GM18520 (cell line): ENCODE measurements at regions not wholly inside any gene's neighbourhood (a gene's known extent, or its start where the extent isn't known, plus 50 kb on each side); places are given as distances from the start of the nearest gene placed in this dataset.

ENCODE experiments used
- ATAC-seq: cut with Tn5 transposase; IDR thresholded peaks from one replicate; pipeline ENCODE4 v1.9.1; 2021; ENCODE audit not compliant: unreplicated experiment

DNA sequence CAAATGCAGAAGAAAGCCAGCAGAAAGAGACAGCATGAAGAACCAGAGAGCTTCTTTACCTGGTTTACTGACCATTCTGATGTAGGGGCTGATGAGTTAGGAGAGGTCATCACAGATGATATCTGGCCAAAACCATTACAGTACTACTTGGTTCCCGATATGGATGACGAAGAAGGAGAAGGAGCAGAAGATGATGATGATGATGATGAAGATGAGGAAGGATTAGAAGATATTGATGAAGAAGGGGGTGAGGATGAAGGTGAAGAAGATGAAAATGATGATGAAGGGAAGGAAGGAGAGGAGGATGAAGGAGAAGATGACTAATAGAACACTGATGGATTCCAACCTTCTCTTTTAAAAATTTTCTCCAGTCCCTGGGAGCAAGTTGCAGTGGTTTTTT is 178.2 kb upstream of the CRY1 start:
- no peak for ATAC-seq

DNA sequence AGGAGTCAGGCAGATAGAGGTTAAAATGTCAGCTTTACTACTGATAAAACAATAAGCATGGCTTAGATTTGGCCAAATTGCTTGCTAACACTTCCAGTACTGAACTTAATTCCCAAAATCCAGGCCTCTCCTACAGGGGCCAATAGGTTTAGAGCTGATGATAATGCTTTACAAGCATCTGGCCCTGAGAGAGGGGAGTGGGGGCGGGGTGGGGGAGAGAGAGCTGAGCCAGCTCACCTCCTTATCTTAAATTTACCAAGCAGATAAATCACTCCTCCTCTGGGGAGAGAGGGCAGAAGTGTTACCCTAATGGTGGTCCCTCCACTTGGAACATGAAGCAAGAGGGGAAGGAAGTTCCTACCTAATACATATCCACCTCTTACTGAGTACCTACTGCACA is 182.2 kb upstream of the CRY1 start:
- ATAC-seq = no peak

DNA sequence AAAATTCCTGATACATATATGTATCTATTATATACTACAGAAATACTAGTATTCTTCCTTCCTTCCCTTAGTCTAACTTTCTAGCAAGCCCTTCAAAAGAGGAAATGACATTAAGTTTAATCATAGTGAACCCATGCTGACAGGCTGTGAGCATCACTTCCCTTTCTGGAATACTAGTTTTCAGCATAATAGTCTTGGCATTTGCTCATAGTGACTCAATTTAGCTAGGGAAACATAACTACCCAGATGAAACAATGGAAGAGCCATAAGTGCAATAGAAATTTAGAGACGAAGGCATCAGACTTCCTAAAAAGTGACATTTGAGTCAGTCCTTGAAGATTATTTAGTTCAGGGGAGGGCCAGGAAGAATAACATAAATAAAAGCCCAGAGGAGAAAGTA is 184.5 kb upstream of the CRY1 start:
- no peak for ATAC-seq

DNA sequence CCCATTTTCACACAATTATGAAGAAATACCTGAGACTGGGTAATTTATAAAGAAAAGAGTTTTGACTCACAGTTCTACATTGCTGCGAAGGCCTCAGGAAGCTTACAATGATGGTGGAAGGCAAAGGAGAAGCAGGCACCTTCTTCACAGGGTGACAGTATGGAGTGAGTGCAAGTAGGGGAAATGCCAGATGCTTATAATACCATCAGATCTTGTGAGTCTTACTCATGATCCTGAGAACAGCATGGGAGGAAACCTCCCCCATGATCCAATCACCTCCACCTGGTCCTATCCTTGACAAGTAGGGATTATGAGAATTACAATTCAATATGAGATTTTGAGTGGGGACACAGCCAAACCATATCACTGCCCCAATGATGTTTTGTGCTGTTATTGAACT is 189.3 kb upstream of the CRY1 start:
- no peak for ATAC-seq

DNA sequence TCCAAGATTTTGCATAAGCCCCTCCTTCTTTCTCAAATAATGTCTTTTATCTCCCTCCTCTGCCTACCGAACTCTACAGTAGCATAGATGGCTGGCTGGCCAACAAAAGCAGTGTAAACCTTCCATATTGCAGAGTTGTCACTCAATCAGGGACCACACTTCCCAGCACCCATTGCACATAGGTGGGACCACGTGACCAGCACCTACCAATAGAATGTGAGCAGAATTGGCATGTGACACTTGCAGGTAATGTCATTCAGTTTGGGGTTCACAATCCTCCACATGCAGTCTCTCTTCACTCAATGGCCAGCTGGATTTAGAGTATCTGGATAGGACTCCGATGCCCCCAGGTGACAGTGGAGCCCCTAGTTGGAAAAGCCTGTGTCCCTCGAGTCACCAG is 190.3 kb upstream of the CRY1 start:
- no peak for ATAC-seq

DNA sequence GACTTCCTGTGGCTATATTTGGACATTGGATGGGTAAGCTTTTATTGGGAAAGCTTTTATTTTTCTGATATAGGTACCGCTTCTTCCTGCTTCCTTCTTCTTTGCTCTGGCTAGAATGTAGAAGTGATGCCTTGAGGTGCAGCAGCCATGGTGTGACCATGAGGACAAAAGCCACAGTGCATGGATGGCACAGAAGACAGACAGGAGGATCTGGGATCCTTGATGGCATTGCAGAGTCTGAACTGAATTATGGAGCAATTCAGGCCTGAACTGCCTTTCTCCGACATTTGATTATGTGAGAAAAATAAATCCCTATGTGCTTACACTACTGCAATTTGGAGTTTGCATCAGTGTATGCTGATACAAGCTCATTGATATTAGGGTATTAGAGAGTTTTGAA is 191.3 kb upstream of the CRY1 start:
- ATAC-seq = no peak

DNA sequence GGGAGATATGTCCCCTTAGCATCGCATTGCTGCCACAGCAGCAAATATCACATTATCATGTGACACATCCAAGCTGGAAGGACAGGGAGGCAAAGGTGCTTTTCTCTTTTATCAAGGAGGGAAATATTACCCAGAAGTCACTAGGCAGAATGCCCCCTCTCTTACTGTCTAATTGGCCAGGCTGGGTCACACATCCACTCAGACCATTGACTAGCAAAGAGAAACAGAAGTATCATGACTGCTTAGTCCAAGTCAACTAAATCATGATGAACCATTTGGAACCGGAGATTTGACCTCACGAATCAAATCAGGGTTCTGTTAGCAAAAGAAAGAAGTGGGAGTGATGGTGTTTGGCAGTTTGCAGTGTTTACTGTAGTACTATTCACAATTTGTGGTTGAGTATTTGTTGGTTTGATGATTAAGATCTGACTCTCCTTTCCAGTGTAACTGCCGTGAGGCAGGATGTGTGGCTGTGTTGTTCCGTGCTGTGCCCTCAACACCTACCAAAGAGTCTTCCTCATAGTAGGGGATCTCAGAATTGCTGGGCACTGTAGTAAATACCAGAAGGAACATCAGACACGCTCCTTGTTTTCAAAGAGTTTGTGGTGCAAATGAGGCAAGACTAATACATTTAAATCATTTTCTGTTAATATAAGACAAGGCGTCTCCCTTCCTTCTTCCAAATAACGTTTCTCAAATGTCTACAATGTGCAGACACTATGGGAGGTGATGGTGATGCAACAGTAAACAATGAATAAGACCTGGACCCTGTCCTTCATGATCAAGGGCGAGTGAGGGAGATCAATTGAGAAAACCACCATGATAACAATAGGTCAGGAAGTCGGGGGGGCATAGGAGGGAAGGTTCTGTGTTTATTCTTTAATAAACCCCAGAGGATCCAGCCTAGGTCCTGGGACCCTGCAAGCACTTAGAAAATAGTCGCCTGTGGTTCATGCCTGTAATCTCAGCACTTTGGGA is 194.4 kb upstream of the CRY1 start:
- no peak for ATAC-seq

DNA sequence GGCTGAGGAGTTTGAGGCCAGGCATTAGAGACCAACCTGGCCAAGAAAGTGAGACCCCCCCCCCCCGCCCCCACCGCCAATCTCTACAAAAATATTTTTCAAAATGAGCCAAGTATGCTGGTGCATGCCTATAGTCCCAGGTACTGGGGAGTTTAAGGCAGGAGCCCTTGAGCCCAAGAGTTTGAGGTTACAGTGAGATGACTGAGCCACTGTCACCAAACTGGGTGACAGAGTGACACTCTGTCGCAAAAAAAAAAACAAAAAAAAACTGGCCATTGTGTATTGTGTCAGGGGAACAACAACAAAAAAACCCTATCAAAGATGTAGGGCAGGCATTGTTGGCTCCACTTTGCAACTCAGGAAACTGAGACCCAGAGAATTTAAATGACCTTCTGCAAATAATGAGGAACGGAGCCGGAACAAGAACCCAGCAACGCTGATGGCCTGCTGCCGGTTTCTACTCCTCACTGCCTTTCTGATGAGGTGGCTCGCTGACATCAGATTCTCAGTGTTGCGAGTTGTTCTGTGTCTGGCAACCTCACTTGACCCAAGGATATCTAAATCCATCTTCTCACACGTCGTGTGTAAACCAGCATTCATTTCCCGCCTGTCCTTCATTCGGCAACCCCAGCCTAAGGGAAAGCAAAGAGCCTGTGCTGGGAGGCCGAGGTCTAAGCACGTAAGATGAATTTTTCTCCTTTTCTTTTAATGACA is 195.2 kb upstream of the CRY1 start:
- ATAC-seq = no peak

DNA sequence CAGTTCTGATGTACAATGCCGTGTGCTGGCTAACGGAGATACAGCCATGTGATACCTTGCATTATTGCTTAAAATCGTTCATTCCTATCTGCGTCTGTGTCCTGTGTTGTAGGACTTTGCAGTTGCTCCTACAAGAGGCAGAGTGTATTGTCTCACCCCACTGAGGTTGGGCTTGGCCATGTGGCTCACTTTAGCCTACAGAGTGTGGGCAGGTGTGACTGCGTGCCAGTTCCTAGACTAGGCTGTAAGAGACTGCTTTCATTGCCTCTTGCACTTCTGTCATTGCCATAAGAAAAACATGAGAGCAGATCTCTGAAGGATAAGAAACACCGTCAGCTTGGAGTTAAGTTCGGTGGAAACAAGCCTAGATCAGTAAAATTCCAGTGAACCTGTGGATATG is 197.7 kb upstream of the CRY1 start:
- ATAC-seq = no peak

DNA sequence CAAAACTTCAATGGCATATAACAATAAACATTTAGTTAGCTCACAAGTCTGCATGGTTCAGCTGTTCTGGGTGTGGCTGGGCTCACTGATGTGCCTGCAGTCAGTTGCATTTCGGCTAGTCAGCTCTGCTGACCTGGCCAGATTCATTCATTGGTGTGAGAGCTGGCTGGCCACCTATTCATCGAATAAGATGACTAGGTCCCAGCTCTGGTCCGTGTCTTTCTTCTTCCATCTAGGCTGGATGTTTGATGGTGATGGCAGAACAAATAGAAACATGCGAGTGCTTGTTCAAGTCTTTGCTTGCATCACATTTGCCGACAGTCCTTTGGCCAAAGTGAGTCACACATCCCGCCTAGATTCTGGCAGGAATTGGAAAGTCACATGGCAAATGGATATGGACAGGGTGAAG is 203.3 kb upstream of the CRY1 start:
- ATAC-seq = no peak

DNA sequence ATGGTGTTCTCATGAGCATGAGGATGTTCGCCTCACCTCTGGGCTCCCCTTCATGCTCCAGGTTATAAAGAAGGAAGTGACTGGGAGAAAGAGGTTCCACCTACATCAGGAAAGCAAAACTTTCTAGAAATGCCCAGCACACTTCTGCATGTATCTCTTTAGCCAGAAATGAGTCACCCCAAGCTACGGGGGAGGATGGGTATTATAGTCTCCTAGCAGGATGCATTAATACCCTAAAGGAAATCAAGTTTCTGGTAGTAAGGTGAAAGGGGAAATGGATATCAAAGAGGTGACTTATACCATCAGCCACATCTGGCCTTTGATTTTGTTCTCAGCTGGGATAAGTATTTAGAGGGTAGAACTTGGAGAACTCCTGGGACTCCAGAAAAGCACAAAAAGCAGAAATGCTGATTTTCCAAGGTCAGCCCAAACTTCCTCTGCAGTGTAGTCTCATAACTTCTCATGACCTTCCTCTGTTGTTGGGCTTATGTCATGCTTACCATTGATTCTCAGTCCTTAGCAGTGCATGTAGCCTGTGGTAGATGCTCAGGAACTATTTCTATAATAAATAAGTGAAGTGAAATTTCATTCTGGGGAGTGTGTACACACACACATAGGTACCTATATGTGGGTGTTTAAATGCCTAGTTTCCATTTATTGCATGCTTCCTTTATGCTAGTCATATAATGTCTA is 209.4 kb upstream of the CRY1 start:
- no peak for ATAC-seq

DNA sequence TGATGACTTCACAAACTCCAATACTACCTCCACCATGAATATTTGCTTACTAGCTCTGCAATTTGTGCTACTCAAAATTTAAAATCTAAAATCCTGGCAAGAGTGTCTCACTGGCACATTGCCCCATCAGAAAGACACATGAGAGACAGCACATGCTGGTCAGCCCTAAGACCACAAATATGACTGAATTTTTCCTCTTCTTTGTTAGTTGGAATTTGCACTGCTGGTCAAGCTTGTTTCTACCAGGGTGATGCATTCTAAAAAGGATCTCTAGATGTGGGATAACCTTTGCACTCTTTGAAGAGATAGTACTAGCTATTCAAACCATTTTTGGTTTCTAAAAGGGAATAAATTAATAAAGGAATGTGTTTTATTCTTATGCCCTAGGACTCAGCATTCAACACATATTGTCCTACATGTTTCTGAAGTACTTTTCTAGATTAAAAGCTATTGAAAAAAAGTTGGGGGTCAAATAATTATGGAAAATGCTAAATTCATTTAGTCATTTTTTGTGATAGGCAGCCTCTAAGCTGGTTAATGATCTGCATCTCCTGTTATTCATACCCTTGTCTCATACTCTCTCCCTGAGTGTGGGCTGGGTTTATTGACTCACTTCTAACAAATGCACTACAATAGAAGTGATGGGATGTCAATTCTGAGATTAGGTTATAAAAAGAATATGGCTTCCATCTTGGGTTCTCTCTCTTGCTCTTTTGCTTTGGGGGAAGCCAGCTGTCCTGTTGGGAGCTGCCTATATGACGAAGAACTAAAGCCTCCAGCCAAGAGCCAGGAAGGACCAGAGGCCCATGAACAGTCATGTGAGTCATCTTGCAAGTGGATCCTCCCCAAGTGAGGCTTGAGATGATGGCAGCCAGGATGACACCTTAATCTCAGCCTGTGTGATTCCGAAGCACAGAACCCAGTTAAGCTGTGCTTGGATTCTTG is 211.5 kb upstream of the CRY1 start:
- ATAC-seq = no peak

DNA sequence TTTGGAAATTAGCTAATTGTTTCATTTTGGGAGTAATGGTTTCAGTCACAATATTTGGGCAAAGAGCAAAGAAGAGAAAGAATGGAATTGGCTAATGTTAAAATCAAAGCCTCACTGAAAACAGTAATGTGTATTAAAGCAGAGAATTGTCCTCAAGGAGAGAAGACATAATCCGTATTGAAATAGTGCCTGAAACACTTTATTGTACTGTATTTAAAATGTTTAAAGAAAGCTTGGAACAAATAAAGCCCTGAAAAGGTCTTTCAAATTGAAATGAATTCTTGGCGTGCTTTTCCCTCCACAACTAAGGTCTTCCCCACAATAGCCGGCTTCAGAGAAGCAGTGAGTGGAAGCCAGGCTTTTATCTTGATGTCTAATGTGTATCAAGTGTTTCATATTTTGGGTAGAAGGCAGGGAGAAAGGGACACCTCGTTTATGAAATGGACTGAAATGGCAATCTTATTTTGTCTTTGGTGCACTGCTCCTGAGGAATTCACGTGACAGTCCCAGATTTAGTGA is 212.9 kb upstream of the CRY1 start:
- ATAC-seq = no peak

DNA sequence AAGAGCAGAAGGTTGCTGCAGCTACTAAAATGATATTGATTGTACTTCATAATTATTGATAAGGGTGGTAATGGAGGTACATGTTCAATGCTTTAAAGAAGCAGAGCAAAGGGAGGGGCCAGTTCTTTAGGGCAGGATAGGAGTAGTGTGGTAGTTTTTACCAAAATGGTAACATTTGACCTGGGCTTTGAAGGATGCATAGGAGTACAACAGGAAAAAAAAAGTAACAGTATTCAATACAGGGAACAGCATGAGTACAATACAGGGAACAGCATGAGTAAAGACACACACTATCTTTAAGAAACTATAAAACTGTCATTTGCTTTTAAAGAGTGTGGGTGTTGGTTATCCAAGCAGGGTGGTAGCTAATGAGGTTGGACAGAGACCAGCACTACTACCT is 215.0 kb upstream of the CRY1 start:
- ATAC-seq = no peak

DNA sequence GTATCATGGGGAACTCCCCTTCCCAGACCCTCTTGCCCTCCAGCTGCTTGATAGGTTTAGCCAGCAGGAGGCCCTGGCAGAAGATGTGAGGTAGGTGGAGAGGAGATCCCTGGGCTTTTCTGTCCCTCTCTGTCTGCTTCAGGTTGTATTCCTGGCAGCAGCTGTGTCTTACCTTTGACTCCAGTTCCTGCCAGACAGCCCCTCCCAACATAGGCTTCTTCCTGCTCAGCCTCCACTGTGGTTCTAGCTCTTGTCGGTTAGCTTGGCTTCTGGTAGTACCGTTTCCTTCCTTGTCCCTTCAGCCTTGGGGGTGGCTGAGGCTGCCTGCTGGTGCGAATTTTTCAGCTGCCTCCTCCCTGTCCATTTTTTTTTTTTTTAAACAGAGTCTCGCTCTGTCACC is 215.7 kb upstream of the CRY1 start:
- ATAC-seq = no peak

DNA sequence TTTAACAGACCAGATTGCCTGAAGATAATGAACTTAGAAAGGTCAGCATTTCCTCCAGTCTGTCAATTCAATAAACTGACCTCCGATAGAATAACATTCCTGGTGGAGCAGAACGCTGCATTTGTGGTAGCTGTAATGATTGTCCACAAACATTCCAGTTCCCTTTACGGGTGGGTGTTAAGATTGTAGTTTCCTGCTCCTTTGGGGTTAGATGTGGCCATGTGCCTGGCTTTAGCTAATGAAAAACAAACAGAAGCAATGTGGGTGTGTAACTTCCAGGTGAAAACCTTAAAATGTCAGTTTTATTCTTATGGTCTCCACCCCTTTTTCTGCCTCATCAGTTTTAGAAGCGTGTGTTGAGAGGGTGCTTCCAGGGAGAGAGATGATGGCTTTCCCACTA is 217.3 kb upstream of the CRY1 start:
- ATAC-seq = no peak

DNA sequence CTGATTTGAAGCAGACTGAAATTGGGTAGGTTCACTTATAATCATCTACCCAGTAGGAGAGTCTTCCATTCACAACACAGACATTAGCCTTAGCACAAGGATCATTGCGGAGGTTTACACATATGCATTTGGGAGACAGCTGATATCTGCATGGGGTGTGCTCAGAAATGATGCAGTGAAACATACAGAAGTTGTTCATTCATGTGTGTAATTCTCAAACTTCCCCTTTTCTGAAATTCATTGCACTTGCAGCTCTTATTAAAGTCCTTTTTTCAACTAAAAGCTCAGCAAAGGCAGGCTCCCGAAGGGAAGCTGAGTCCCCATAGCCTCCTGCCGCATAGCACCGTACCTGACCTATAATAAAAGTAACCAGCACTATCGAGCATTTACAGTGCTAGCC is 218.3 kb upstream of the CRY1 start:
- ATAC-seq = no peak

DNA sequence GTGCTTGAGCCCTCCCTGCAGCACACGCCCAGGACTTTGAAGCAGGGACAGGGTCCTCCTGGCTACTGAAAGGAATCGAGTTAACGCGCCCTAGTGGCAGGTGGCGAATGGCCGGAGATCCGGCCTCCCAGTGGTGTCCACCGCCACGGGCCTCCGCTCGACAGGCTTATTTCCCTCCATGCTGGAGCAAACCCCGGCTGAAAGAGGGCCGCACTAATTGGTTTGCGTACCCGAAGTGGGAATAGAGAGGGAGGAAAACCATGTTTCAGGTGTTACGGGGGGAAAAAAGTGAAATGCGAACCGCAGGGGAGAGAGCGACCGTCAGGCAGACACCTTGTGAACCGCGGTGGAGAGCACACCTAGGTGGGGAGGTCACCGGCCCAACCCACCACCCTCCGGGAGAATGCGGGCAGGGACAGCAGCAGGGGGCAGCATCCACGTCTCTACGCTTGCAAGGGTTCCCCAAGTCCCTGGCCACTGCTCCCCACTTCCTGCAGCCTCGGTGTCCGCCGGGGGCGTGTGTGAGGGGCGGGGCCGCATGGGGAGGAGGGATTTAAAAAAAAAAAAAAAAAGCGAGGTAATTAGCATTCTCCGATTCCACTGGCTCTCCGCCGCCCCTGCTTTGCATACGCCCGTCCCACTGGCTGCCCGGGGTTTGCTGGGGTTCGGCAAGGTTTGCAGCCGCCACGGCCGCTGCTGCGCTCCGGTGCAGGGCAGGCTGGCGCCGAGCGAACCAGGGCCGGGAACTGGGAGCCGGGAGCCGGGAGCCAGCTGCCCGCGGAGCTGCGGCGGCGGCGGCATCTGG is 224.6 kb upstream of the CRY1 start:
- no peak for ATAC-seq

DNA sequence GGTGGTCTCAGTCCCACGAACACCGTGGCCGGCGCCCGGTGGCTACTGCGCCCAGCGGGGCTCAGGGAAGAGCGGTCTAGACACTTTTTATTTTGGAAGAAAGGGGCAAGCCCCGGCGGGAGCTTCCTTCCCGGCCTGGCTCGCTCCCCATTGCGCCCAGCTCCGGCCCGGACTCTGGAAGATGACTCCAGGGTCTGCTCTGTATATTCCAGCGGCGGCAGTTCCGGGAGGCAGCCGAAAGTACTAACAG is 225.1 kb upstream of the CRY1 start:
- ATAC-seq = no peak
